H9 (cell line): ENCODE measurements at regions not wholly inside any gene's neighbourhood (a gene's known extent, or its start where the extent isn't known, plus 50 kb on each side); places are given as distances from the start of the nearest gene placed in this dataset.

Experiments used
- DNase-seq: peaks from one replicate; pipeline ENCODE4 v3.0.0-alpha.2; 2017
- H2AFZ ChIP-seq: one replicate; pipeline ENCODE4 v1.6.1; 2013; ENCODE audit warnings: mild to moderate bottlenecking, low read length, control low read depth, moderate library complexity
- H2AK5ac ChIP-seq: 2 replicates; pipeline ENCODE4 v1.6.1; 2013; ENCODE audit warnings: low read length, control low read depth, mixed read lengths; ENCODE audit not compliant: insufficient read length
- H2BK120ac ChIP-seq: one replicate; pipeline ENCODE4 v1.6.1; 2013; ENCODE audit warnings: low read depth, mild to moderate bottlenecking, low read length, control low read depth, inconsistent platforms; ENCODE audit not compliant: poor library complexity, severe bottlenecking
- H2BK12ac ChIP-seq: 2 replicates; pipeline ENCODE4 v1.6.1; 2013; ENCODE audit warnings: low read length, control low read depth, mixed read lengths, low read depth; ENCODE audit not compliant: insufficient read length
- H2BK15ac ChIP-seq: 2 replicates; pipeline ENCODE4 v1.6.1; 2013; ENCODE audit warnings: low read depth, low read length, control low read depth
- H2BK20ac ChIP-seq: one replicate; pipeline ENCODE4 v1.6.1; 2013; ENCODE audit warnings: low read depth, mild to moderate bottlenecking, low read length, control low read depth, inconsistent platforms; ENCODE audit not compliant: poor library complexity, severe bottlenecking
- H2BK5ac ChIP-seq: 2 replicates; pipeline ENCODE4 v1.6.1; 2013; ENCODE audit warnings: low read length, control low read depth, mixed read lengths; ENCODE audit not compliant: insufficient read length
- H3K14ac ChIP-seq: 2 replicates; pipeline ENCODE4 v1.6.1; 2013; ENCODE audit warnings: low read length, control low read depth; ENCODE audit not compliant: insufficient read depth
- H3K18ac ChIP-seq: 2 replicates; pipeline ENCODE4 v1.6.1; 2013; ENCODE audit warnings: low read depth, mild to moderate bottlenecking, mixed read lengths, low read length, control low read depth; ENCODE audit not compliant: insufficient read length
- H3K23ac ChIP-seq: 2 replicates; pipeline ENCODE4 v1.6.1; 2013; ENCODE audit warnings: low read length, control low read depth, mixed read lengths, low read depth; ENCODE audit not compliant: insufficient read length
- H3K23me2 ChIP-seq: 2 replicates; pipeline ENCODE4 v1.6.1; 2013; ENCODE audit warnings: low read depth, mild to moderate bottlenecking, mixed read lengths, low read length, control low read depth; ENCODE audit not compliant: insufficient read length, poor library complexity, severe bottlenecking
- H3K27ac ChIP-seq: 2 replicates; pipeline ENCODE4 v1.5.1; 2013; ENCODE audit warnings: low read length, control low read depth, mixed read lengths, low read depth; ENCODE audit not compliant: insufficient read length
- H3K27me3 ChIP-seq: 2 replicates; pipeline ENCODE4 v1.6.1; 2013; ENCODE audit warnings: low read length, control low read depth, inconsistent platforms; ENCODE audit not compliant: insufficient read depth
- H3K4ac ChIP-seq: 2 replicates; pipeline ENCODE4 v1.6.1; 2013; ENCODE audit warnings: low read depth, mild to moderate bottlenecking, control low read depth, inconsistent platforms, low read length, moderate library complexity
- H3K4me1 ChIP-seq: 2 replicates; pipeline ENCODE4 v1.6.1; 2013; ENCODE audit warnings: low read length, control low read depth, inconsistent platforms; ENCODE audit not compliant: insufficient read depth
- H3K4me2 ChIP-seq: 2 replicates; pipeline ENCODE4 v1.6.1; 2013; ENCODE audit warnings: low read length, control low read depth, mixed read lengths; ENCODE audit not compliant: insufficient read length, insufficient read depth
- H3K56ac ChIP-seq: 2 replicates; pipeline ENCODE4 v1.6.1; 2013; ENCODE audit warnings: low read depth, mild to moderate bottlenecking, mixed read lengths, low read length, control low read depth; ENCODE audit not compliant: insufficient read length
- H3K79me1 ChIP-seq: 2 replicates; pipeline ENCODE4 v1.6.1; 2013; ENCODE audit warnings: low read depth, mild to moderate bottlenecking, moderate library complexity, low read length, control low read depth, inconsistent platforms; ENCODE audit not compliant: insufficient read depth, poor library complexity, severe bottlenecking
- H3K79me2 ChIP-seq: 2 replicates; pipeline ENCODE4 v1.6.1; 2013; ENCODE audit warnings: low read length, control low read depth, inconsistent platforms; ENCODE audit not compliant: insufficient read depth
- H3K9ac ChIP-seq: 2 replicates; pipeline ENCODE4 v1.6.1; 2013; ENCODE audit warnings: low read length, control low read depth, mixed read lengths; ENCODE audit not compliant: insufficient read length; ENCODE audit errors: extremely low read depth
- H3K9me3 ChIP-seq: one replicate; pipeline ENCODE4 v1.6.1; 2013; ENCODE audit warnings: low read depth, low read length, inconsistent platforms; ENCODE audit not compliant: control insufficient read depth
- H3T11ph ChIP-seq: one replicate; pipeline ENCODE4 v1.6.1; 2013; ENCODE audit warnings: mild to moderate bottlenecking, low read length, control low read depth, inconsistent platforms
- H4K20me1 ChIP-seq: one replicate; pipeline ENCODE4 v1.6.1; 2013; ENCODE audit not compliant: control insufficient read depth, insufficient read length, insufficient read depth
- H4K5ac ChIP-seq: 2 replicates; pipeline ENCODE4 v1.6.1; 2013; ENCODE audit warnings: low read depth, mild to moderate bottlenecking, mixed read lengths, low read length, control low read depth; ENCODE audit not compliant: insufficient read length
- H4K8ac ChIP-seq: replicated peaks from 2 replicates; pipeline ENCODE4 v1.6.1; 2013; ENCODE audit warnings: low read length, control low read depth, mixed read lengths, low read depth; ENCODE audit not compliant: insufficient read length
- H4K91ac ChIP-seq: 2 replicates; pipeline ENCODE4 v1.6.1; 2013; ENCODE audit warnings: low read depth, mild to moderate bottlenecking, moderate library complexity, mixed read lengths, low read length, control low read depth; ENCODE audit not compliant: insufficient read length
- H3K27ac Mint-ChIP-seq, 3 experiments: 2 replicates in 2 of 3; 3 replicates in 1 of 3; pipeline ENCODE4 v1.8.0; 2020 to 2021; ENCODE audit warnings: mixed read lengths in 3 of 3, mild to moderate bottlenecking in 1 of 3, moderate library complexity in 1 of 3
- H3K27me3 Mint-ChIP-seq: 2 replicates; pipeline ENCODE4 v1.8.0; 2021; ENCODE audit warnings: low read depth, mild to moderate bottlenecking, moderate library complexity, mixed read lengths
- H3K36me3 Mint-ChIP-seq, 3 experiments: 2 replicates in 2 of 3; 3 replicates in 1 of 3; pipeline ENCODE4 v1.8.0; 2020 to 2021; ENCODE audit warnings: low read depth in 3 of 3, mixed read lengths in 3 of 3; ENCODE audit not compliant: insufficient read depth in 1 of 3
- H3K4me1 Mint-ChIP-seq, 2 experiments: 2 replicates each; pipeline ENCODE4 v1.8.0; 2020; ENCODE audit warnings: mixed read lengths in 2 of 2
- H3K4me3 Mint-ChIP-seq, 2 experiments: 2 replicates in 1 of 2; 3 replicates in 1 of 2; pipeline ENCODE4 v1.8.0; 2020 to 2021; ENCODE audit warnings: mild to moderate bottlenecking in 2 of 2, mixed read lengths in 2 of 2, moderate library complexity in 1 of 2
- H3K9me3 Mint-ChIP-seq, 2 experiments: 2 replicates in 1 of 2; 3 replicates in 1 of 2; pipeline ENCODE4 v1.8.0; 2020; ENCODE audit warnings: mild to moderate bottlenecking in 2 of 2, mixed read lengths in 2 of 2, moderate library complexity in 1 of 2
- WGBS: extraction: QIAGEN DNeasy Blood & Tissue Kit; methylation state at CpG from one replicate; pipeline ENCODE4 v1.1.7; 2013; ENCODE audit warnings: missing lambda C conversion rate, low lambda C conversion rate, mixed read lengths; ENCODE audit not compliant: insufficient read length; ENCODE audit errors: extremely low coverage; 5-methylcytosine and 5-hydroxymethylcytosine counted together
- TF ChIP-seq, protein P1 (sequence below): fragments of 200-600 bp; sonication (generic); conservative IDR thresholded peaks from 3 replicates; pipeline ENCODE4 v1.8.0; 2021; ENCODE audit warnings: antibody characterized with exemption, mild to moderate bottlenecking

DNA sequence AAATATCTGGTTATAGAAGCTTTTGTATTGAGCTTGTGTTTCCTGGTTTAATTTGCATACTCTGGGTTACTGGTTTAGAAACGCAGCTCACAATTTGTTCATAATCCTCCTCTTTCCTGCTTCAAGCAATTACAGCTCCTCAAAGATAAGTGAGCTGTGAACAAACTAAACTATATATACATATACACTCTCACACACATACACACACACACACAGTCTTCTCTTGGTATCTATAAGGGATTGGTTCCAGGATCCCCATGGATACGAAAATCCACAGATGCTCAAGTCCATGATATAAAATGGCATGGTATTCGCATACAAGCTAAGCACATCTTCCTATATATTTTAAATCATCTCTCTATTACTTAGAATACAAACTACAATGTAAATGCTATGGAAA lies 510.9 kb upstream of the CDH18 start:
- TF ChIP-seq, protein P1, sequence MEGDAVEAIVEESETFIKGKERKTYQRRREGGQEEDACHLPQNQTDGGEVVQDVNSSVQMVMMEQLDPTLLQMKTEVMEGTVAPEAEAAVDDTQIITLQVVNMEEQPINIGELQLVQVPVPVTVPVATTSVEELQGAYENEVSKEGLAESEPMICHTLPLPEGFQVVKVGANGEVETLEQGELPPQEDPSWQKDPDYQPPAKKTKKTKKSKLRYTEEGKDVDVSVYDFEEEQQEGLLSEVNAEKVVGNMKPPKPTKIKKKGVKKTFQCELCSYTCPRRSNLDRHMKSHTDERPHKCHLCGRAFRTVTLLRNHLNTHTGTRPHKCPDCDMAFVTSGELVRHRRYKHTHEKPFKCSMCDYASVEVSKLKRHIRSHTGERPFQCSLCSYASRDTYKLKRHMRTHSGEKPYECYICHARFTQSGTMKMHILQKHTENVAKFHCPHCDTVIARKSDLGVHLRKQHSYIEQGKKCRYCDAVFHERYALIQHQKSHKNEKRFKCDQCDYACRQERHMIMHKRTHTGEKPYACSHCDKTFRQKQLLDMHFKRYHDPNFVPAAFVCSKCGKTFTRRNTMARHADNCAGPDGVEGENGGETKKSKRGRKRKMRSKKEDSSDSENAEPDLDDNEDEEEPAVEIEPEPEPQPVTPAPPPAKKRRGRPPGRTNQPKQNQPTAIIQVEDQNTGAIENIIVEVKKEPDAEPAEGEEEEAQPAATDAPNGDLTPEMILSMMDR, result no peak
- Histone ChIP-seq H2BK12ac (no peak overlapping the region), H3K9me3 (no peaks in the 10 kb centered on the region), H3K4ac (no peak overlapping the region), H2BK20ac (no peak overlapping the region), H4K8ac (no peak overlapping the region), H2BK15ac (no peak overlapping the region), H3K79me2 (no peaks in the 10 kb centered on the region), H3K56ac (no peak overlapping the region), H2BK5ac (no peak overlapping the region), H3T11ph (no peak overlapping the region), H3K14ac (no peak overlapping the region), H4K20me1 (no peaks in the 10 kb centered on the region), H4K5ac (no peak overlapping the region), H3K23me2 (no peaks in the 10 kb centered on the region), H3K9ac (no peak overlapping the region), H3K4me1 (no peaks in the 10 kb centered on the region), H2AFZ (no peak overlapping the region), H3K27me3 (no peaks in the 10 kb centered on the region), H3K27ac (no peak overlapping the region), H3K4me2 (no peak overlapping the region), H3K18ac (no peak overlapping the region), H4K91ac (no peak overlapping the region), H2AK5ac (no peak overlapping the region), H3K23ac (no peak overlapping the region), H2BK120ac (no peak overlapping the region), H3K79me1 (no peaks in the 10 kb centered on the region)
- Mint-ChIP-seq H3K27ac (no peak overlapping the region), H3K4me1 (no peaks in the 10 kb centered on the region), H3K9me3 (no peaks in the 10 kb centered on the region), H3K36me3 (no peaks in the 10 kb centered on the region), H3K4me3 (no peak overlapping the region), H3K27me3 (no peaks in the 10 kb centered on the region; the same call in 1 of the 2 replicates)
- WGBS, result no CpG with 5 or more reads among the region's 3 CpGs
- no peak for DNase-seq
